GM19397 (cell line): ENCODE measurements at regions not wholly inside any gene's neighbourhood (a gene's known extent, or its start where the extent isn't known, plus 50 kb on each side); places are given as distances from the start of the nearest gene placed in this dataset.

ENCODE experiments used
- ATAC-seq: cut with Tn5 transposase; IDR thresholded peaks from one replicate; pipeline ENCODE4 v1.9.1; 2021; ENCODE audit warnings: mild to moderate bottlenecking, moderate library complexity; ENCODE audit not compliant: unreplicated experiment

DNA sequence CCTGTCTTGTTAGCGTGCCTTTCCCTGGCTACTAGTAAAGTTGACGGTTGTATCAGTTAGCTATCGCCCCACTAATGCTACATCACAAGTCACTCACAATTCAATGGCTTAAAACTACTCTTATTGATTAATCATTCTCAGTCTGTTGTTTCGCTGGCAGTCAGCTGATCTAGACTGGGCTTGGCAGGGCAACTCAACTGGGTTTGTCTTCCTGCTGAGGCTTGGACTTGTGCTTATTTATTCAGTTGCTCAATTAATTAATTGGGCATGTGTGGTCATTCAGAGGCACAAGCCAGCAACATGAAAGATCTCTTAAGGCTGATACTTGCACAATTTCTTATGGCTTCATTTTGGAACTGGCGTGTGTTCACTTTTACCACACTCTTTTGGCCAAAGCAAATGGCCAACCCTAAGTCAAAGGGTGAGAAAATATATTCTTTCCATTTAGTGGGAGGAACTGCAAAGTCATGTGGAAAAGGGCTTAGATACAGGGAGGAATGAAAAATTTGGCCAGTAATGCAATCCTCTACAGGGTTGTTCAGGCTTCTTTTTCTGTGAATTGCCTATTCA is 333.5 kb downstream of the GPR37 start:
- no peak for ATAC-seq

DNA sequence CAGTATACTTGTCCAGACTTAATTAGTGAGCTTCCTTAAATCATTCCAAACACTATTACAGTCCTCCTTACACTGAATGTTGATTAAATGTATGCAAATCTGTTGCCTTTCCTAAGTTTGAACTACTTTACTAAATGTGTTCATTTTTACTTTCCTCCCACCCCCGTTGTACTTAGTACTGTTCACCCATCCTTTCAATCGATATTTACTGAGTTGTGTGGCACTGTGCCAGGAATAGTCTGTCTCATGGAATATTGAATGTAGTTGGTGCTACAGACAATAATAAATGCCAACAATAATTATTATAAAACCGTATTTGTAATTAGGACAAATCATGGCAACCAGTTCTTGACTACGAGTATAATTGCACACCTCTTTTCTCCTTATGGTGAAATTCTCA is 335.7 kb downstream of the GPR37 start:
- ATAC-seq = no peak

DNA sequence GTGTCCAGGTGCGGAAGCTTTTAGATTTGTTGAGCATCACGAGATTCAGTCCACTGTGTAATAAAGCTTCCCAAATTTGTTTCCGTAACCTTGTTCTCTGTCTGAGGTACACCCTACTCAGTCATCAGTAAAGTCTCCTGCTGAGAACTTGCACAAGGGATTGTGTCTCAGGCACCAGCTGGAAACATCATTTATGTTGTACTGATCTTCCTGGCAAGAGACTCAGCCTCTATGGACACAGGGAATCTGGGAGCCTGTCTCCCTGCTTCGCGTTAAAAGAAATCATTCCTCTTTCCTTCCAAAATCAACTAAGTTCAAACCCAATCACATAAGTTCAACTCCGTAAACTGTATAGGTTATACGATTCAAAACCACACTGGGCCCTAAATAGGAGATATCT is 336.8 kb downstream of the GPR37 start:
- no peak for ATAC-seq

DNA sequence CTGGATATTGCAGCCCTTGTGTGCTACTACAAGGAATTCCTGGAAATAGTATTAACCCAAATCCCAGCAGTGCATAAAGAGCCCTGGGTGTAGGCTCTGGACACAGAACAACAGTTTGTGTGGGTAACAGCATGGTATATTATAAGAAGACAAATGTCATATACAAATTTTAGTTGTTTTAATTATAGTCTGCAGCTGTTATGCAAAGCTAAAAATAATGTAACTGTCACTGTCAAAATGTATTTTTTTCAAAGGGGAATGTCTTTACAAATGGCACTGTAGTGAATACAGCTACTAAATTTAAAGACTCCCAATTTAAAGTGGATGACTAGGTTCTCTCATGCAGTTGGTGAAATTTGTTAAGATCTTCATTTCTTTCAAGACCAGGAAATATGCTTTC is 339.0 kb downstream of the GPR37 start:
- ATAC-seq = no peak

- no peak for ATAC-seq
Observed at GRCh38 chr7:124423863-124424262, 341.7 kb downstream of the GPR37 start.

DNA sequence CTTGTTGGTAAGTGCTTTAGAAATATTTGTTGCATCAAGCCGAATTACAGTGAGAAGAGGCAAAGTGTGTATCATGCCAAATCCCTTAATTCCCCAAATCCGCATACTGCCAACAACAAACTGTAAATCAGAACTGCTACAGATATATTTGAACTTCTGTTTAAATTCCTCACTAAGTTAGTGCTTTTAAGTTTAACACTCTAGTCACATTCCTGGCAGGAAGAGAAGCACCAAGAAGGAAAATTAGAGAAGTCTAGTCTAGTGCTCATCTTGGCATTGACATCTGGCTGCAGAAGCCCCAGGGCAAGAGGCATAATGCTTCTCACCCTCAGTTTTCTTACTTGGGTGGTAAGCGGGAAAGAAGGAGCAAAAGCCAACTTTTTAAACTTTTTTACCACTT is 343.5 kb downstream of the GPR37 start:
- no peak for ATAC-seq

DNA sequence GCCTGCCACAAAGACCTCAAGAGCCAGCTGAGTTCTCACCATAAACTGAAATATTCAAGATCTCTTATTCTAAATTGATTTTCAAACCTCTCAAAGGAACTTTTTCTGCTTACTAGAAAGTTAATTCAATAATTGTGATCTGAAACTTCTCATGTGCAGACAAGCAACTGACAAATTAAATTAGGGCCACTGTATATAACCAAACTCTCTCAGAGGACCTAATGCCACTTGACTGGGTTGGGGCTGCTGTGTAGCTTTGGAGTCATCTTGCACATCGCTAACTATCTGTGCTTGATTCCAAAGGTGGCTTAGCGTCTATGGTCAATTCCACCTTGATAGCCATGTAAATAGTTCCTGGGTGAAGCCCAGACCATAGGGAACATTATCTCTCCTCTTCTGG is 345.2 kb downstream of the GPR37 start:
- ATAC-seq = no peak

DNA sequence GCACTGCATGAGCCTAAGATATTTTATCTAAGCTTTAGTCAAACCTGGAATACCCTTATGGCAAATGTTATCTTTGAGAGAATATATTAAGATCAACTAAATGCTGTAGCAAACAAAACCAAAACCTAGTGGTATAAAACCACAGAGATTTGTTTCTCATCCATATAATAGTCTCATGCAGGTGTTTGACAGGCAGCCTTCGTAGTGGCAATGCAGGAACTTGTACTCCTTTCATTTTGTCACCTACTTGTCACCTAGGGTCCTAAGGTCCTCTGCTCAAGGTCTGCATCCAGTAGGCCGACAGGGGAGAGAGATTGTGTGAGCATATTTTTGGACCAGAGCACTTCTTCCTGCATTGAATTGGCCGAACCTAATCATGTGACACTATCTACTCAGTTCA is 352.6 kb downstream of the GPR37 start:
- no peak for ATAC-seq

DNA sequence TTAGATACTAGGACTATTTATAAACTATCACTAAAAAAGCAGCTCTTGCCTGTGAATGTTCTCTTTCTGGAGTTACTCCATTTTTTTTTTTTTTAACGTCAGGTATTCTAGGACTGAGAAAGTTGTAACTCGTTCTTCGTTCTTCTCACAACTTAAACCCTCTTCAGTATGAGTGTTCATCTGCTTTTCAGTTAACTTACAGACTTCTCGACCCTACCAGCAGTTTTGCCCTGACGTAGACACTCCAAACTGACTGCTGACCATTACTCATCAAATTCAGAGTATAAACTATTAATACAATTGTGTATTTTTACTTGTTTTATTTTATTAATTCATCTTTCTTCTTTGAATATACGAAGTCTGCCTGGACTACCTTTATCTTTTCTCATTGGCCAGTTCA is 353.1 kb downstream of the GPR37 start:
- no peak for ATAC-seq

GRCh38 chr7:124411796-124412195 is 353.8 kb downstream of the GPR37 start:
- no peak for ATAC-seq

- no peak for ATAC-seq
Observed at GRCh38 chr7:124403587-124403986, 362.0 kb downstream of the GPR37 start.

GRCh38 chr7:124403112-124403511 is 362.5 kb downstream of the GPR37 start:
- no peak for ATAC-seq

DNA sequence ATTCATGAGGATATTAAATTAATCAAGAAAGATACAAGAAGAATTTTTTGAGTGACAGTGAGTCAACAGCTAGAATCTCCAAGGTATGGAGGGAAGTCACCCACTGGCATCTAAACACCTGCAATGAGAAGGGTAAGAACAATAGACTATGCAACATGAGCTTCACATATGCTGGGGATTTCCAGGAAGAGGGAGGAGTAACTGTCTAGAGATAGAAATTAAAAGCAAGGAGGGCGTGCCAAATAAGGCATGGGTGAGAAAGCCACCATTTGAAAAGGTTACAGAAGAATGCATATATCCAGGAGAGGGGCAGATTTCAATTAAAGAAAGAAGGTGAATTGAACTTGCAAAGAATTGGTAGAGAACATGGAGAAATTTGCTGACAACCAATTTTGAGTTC is 365.7 kb downstream of the GPR37 start:
- ATAC-seq = no peak

DNA sequence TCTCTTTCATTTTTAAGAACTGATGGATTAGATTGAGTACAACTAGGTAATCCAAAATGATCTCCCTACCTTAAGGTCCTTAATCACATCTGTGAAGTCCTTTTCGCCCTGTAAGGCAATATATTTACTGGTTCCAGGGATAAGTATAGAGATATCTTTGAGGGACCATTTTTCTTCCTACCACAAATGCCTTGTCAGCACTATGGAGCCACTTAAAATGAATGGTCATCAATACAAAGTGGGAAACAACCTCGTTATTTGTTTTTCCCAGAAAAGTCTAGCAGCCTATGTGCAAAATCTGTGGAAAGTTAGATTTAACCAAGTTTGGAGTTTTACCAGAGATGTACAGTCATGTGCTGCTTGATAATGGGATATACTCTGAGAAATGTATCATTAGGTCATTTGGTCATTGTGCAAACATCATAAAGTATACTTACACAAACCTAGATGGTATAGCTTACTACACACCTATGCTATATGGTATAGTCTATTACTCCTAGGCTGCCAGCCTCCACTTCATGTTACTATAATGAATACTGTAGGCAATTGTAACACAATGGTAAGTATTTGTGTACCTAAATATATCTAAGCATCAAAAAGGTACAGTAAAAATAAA is 366.2 kb upstream of the TMEM229A start:
- ATAC-seq = no peak

DNA sequence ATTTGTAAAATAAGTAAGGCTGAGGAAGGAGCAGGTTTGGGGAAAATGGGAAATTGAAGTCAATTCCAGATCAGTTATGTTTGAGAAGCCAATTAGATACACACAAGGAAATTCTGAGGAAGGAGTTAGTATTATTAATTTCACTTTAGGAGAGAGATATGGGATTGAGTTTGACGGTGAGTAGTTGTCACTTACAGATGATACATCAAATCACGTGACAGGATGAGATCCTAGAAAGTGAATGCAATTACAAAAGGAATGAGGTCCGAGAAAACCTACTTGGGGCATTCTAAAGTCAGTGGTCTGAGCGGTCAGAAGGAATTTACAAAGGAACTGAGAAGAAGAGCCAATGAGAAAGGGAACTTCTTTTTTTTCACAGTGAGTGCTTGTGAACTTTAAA is 364.3 kb upstream of the TMEM229A start:
- ATAC-seq = no peak

DNA sequence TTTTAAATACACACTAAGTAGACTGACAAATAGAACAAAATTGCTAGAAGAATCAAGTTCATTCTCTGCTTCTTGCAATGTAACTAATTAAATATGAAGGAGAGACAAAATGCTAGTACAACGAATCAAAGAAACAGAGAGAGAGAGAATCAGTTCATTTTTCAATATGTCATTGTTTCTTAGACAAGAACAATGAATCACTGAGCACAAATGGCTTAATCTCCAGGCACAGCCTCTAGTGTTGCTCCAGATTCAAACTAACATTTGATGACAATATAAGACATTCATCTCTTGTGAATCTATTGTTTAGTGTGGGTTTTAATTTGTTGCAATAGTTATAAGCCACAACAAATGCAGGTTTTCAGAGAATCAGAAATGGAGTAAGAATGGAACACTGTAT is 357.4 kb upstream of the TMEM229A start:
- no peak for ATAC-seq

GRCh38 chr7:124388751-124389150 is 355.9 kb upstream of the TMEM229A start:
- ATAC-seq = no peak

DNA sequence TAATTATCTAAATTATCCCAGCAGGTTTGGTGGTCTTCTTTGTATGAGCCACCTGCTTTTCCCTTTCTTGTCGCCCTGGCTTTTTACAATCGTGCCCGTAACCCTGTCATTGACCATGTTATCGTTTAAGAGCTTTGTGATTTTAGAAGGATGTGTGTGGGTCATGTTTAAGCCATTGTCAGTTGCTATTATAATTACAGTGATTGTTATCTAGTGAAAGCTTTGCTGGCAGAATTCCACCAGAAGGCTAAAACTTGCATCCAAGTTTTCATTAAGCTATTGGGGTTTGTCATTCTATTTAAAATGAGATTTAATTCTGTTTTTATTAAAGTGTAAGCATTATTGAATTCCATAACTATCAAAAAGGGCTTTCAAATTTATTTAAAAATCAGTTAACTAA is 354.2 kb upstream of the TMEM229A start:
- ATAC-seq = no peak

GRCh38 chr7:124379296-124379695 is 346.4 kb upstream of the TMEM229A start:
- ATAC-seq = no peak

- ATAC-seq = no peak
Observed at GRCh38 chr7:124376111-124376510, 343.2 kb upstream of the TMEM229A start.

- no peak for ATAC-seq
Observed at GRCh38 chr7:124375391-124375790, 342.5 kb upstream of the TMEM229A start.

- no peak for ATAC-seq
Observed at GRCh38 chr7:124369310-124369709, 336.4 kb upstream of the TMEM229A start.

DNA sequence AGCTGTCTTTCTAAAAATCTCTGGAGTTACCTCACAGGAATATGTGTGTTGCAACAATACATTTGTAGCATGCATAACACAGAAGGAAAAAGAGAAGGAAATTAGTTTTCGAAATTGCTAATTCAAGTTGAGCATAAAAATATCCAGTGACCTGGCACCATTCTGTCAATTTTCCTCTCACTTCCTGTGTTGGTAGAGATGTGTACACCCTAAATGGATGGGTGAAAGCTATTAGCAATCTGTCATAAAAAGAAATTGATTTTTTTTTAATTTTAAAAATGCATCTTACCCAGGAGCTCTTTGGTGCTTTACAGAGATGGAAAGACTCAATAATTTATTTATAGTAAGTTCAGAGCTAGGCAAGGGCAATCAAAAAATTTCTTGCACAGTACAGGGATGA is 333.3 kb upstream of the TMEM229A start:
- ATAC-seq = no peak
